HEK293 (cell line): ENCODE measurements at regions not wholly inside any gene's neighbourhood (a gene's known extent, or its start where the extent isn't known, plus 50 kb on each side); places are given as distances from the start of the nearest gene placed in this dataset.
"Not testable (repeated sequence)": the region's sequence is repeated elsewhere in the genome, so short reads cannot be mapped to it uniquely, and the experiment has no call there.

Experiments used
- CTCF ChIA-PET: fragments of 350-600 bp; formaldehyde crosslinking; extraction: SDS; loops from one replicate; lab custom pipeline; 2021; ENCODE audit warnings: antibody characterized with exemption; lab: Yijun Ruan, JAX
- POLR2A ChIA-PET: fragments of 300-600 bp; formaldehyde crosslinking; extraction: SDS; loops from one replicate; lab custom pipeline; 2020; ENCODE audit warnings: antibody characterized with exemption, inconsistent platforms; lab: Yijun Ruan, JAX
- H3K27ac ChIP-seq: fragments of 200-500 bp; sonication (Bioruptor generic); 2 replicates; pipeline ENCODE4 v1.5.1; 2014; ENCODE audit warnings: low read depth, low read length, control low read depth, inconsistent platforms; ENCODE audit errors: extremely low read depth
- H3K36me3 ChIP-seq, 2 experiments: fragments of 200-500 bp in 1 of 2; sonication (Bioruptor generic) in 1 of 2; 1 replicate in 1 of 2; 2 replicates in 1 of 2; pipeline ENCODE4 v1.5.1; 2014 to 2017; ENCODE audit warnings: inconsistent platforms in 2 of 2, low read length in 2 of 2; ENCODE audit not compliant: control insufficient read depth in 2 of 2, insufficient read depth in 1 of 2
- H3K4me1 ChIP-seq: fragments of 200-500 bp; sonication (Bioruptor generic); 2 replicates; pipeline ENCODE4 v1.5.1; 2014; ENCODE audit warnings: mild to moderate bottlenecking, low read length, inconsistent platforms; ENCODE audit not compliant: control insufficient read depth, insufficient read depth
- H3K4me3 ChIP-seq: 2 replicates; pipeline ENCODE4 v1.5.1; 2011; ENCODE audit warnings: low read depth, mild to moderate bottlenecking, control low read depth, low read length, moderate library complexity
- H3K9me3 ChIP-seq: fragments of 200-500 bp; sonication (Bioruptor generic); 2 replicates; pipeline ENCODE4 v1.5.1; 2014; ENCODE audit warnings: low read depth, low read length, inconsistent platforms; ENCODE audit not compliant: control insufficient read depth, insufficient read depth
- HOXA7 ChIP-seq: sonication (generic); formaldehyde crosslinking; IDR thresholded peaks from 2 replicates; pipeline ENCODE4 v1.8.1; 2022; ENCODE audit warnings: missing genetic modification reagents, borderline replicate concordance
- HOXD13 ChIP-seq: sonication (generic); formaldehyde crosslinking; IDR thresholded peaks from 2 replicates; pipeline ENCODE4 v1.8.0; 2022; ENCODE audit warnings: missing genetic modification reagents, borderline replicate concordance
- KLF1 ChIP-seq: fragments of 450-650 bp; formaldehyde crosslinking; IDR thresholded peaks from 2 replicates; pipeline ENCODE4 v1.5.1; 2016; ENCODE audit warnings: missing biosample characterization, missing genetic modification characterization
- PRDM1 ChIP-seq: fragments of 450-650 bp; formaldehyde crosslinking; IDR thresholded peaks from 2 replicates; pipeline ENCODE4; 2016; ENCODE audit warnings: missing biosample characterization, missing genetic modification characterization
- PRDM6 ChIP-seq: fragments of 450-650 bp; formaldehyde crosslinking; IDR thresholded peaks from 2 replicates; pipeline ENCODE4 v1.5.1; 2017; ENCODE audit warnings: missing biosample characterization, missing genetic modification characterization
- REST ChIP-seq: fragments of 450-650 bp; formaldehyde crosslinking; IDR thresholded peaks from 2 replicates; pipeline ENCODE4 v1.5.1; 2016; ENCODE audit warnings: missing biosample characterization, missing genetic modification characterization
- ZBTB21 ChIP-seq: fragments of 450-650 bp; formaldehyde crosslinking; IDR thresholded peaks from 2 replicates; pipeline ENCODE4 v1.5.1; 2017; ENCODE audit warnings: missing biosample characterization, missing genetic modification characterization
- ZFP3 ChIP-seq: fragments of 450-650 bp; formaldehyde crosslinking; IDR thresholded peaks from 2 replicates; pipeline ENCODE4 v1.5.1; 2016; ENCODE audit warnings: low read depth, missing biosample characterization, missing genetic modification characterization
- ZFP41 ChIP-seq: fragments of 450-650 bp; formaldehyde crosslinking; IDR thresholded peaks from 2 replicates; pipeline ENCODE4 v1.5.1; 2016; ENCODE audit warnings: missing biosample characterization, missing genetic modification characterization, borderline replicate concordance
- ZNF114 ChIP-seq: fragments of 450-650 bp; formaldehyde crosslinking; IDR thresholded peaks from 2 replicates; pipeline ENCODE4 v1.5.0; 2017; ENCODE audit warnings: missing biosample characterization, missing genetic modification characterization
- ZNF157 ChIP-seq: fragments of 450-650 bp; formaldehyde crosslinking; IDR thresholded peaks from 2 replicates; pipeline ENCODE4 v1.5.1; 2016; ENCODE audit warnings: missing biosample characterization, missing genetic modification characterization
- ZNF2 ChIP-seq: fragments of 450-650 bp; formaldehyde crosslinking; IDR thresholded peaks from 2 replicates; pipeline ENCODE4 v1.5.1; 2016; ENCODE audit warnings: missing biosample characterization, missing genetic modification characterization
- ZNF23 ChIP-seq: fragments of 450-650 bp; formaldehyde crosslinking; IDR thresholded peaks from 2 replicates; pipeline ENCODE4 v1.5.1; 2016; ENCODE audit warnings: missing biosample characterization, missing genetic modification characterization, borderline replicate concordance
- ZNF266 ChIP-seq: fragments of 450-650 bp; formaldehyde crosslinking; IDR thresholded peaks from 2 replicates; pipeline ENCODE4 v1.5.1; 2016; ENCODE audit warnings: missing biosample characterization, missing genetic modification characterization, low read depth
- ZNF324 ChIP-seq: fragments of 450-650 bp; formaldehyde crosslinking; IDR thresholded peaks from 2 replicates; pipeline ENCODE4 v1.5.1; 2016; ENCODE audit warnings: missing biosample characterization, missing genetic modification characterization
- ZNF404 ChIP-seq: fragments of 450-650 bp; formaldehyde crosslinking; IDR thresholded peaks from 2 replicates; pipeline ENCODE4 v1.5.1; 2017; ENCODE audit warnings: missing biosample characterization, missing genetic modification characterization
- ZNF473 ChIP-seq: fragments of 450-650 bp; formaldehyde crosslinking; IDR thresholded peaks from 2 replicates; pipeline ENCODE4 v1.5.1; 2017; ENCODE audit warnings: missing biosample characterization, missing genetic modification characterization
- ZNF600 ChIP-seq: fragments of 450-650 bp; formaldehyde crosslinking; IDR thresholded peaks from 2 replicates; pipeline ENCODE4 v1.5.1; 2016; ENCODE audit warnings: missing biosample characterization, missing genetic modification characterization
- ZNF645 ChIP-seq: fragments of 450-650 bp; formaldehyde crosslinking; IDR thresholded peaks from 2 replicates; pipeline ENCODE4; 2016; ENCODE audit warnings: missing biosample characterization, missing genetic modification characterization
- ZNF791 ChIP-seq: fragments of 450-650 bp; formaldehyde crosslinking; IDR thresholded peaks from 2 replicates; pipeline ENCODE4 v1.5.1; 2016; ENCODE audit warnings: missing biosample characterization, missing genetic modification characterization

- H3K4me3 ChIP-seq = no peak overlapping the region
- TF ChIP-seq ZBTB21 (tag by site-specific recombination) = no peak
- no peak for TF ChIP-seq ZFP3 (tag by site-specific recombination)
- TF ChIP-seq HOXD13 (CRISPR knock-in tag) = no peak
- no peak for TF ChIP-seq ZFP41 (tag by site-specific recombination)
- TF ChIP-seq ZNF114 (tag by site-specific recombination) = no peak
- no peak for TF ChIP-seq HOXA7
- no peak for TF ChIP-seq ZNF2 (tag by site-specific recombination)
- TF ChIP-seq ZNF23 (tag by site-specific recombination) = no peak
- no peak for TF ChIP-seq ZNF404 (tag by site-specific recombination)
- no peak for TF ChIP-seq REST (tag by site-specific recombination)
- no peak for TF ChIP-seq PRDM6 (tag by site-specific recombination)
- TF ChIP-seq ZNF324 (tag by site-specific recombination) = no peak
- no peak for TF ChIP-seq ZNF645 (tag by site-specific recombination)
- no peak for TF ChIP-seq ZNF473 (tag by site-specific recombination)
- no peak for TF ChIP-seq ZNF600 (tag by site-specific recombination)
- TF ChIP-seq KLF1 (tag by site-specific recombination) = no peak
- TF ChIP-seq ZNF266 = no peak
- CTCF ChIA-PET = no interaction called here
- no peaks in the 10 kb centered on the region for H3K9me3 ChIP-seq
- no peaks in the 10 kb centered on the region for H3K36me3 ChIP-seq
- POLR2A ChIA-PET = no interaction called here
- H3K27ac ChIP-seq = no peak overlapping the region
- H3K4me1 ChIP-seq = no peaks in the 10 kb centered on the region
Measured at GRCh38 chr6:141388666-141389065, 744.1 kb upstream of the GJE1 start.

- Histone ChIP-seq H3K4me1 (no peaks in the 10 kb centered on the region), H3K9me3 (no peaks in the 10 kb centered on the region), H3K36me3 (no peaks in the 10 kb centered on the region), H3K27ac (no peak overlapping the region), H3K4me3 (no peak overlapping the region)
- ChIA-PET CTCF (no interaction called here), POLR2A (no interaction called here)
- TF ChIP-seq ZNF791 (tag by site-specific recombination) = no peak
- no peak for TF ChIP-seq ZNF157 (tag by site-specific recombination)
- no peak for TF ChIP-seq PRDM1
- no peak for TF ChIP-seq ZNF114 (tag by site-specific recombination)
Measured at GRCh38 chr6:141370438-141370837, 762.3 kb upstream of the GJE1 start.

- H3K9me3 ChIP-seq, H3K4me3 ChIP-seq, H3K27ac ChIP-seq, H3K36me3 ChIP-seq, CTCF ChIA-PET, H3K4me1 ChIP-seq, POLR2A ChIA-PET: not testable (repeated sequence)
Measured at GRCh38 chr6:141366796-141367195, 765.9 kb upstream of the GJE1 start.
